ENCODE measurements at regions not wholly inside any gene's neighbourhood (a gene's known extent, or its start where the extent isn't known, plus 50 kb on each side); places are given as distances from the start of the nearest gene placed in this dataset.

DNA sequence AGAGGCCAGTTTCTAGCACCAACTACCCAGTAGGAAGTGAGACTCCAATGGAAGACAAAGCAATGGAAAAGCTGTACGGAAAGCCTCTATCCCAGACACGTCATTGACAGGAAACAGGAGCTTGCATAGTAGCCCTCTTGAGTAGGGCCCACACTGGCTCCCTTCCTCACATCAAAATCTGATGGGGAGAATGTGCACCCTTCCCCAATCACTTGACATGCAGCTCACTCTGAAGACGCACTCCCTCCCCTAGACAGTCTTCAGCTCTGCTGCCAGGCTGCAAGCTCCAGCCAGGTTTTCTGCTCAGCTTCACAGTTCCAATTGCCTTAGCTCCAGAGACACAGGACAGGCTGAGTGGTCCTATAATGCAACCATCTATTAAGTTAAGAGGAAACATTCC is 567.8 kb downstream of the EPHB1 start:
- no peak for DNase-seq
- no peak overlapping the region for H3K4me3 Mint-ChIP-seq
- peaks cover 2% of the 10 kb centered on the region for H3K9me3 Mint-ChIP-seq
- no peak overlapping the region for H3K27ac Mint-ChIP-seq
- H3K4me1 Mint-ChIP-seq (ENCODE audit: low read depth) = no peaks in the 10 kb centered on the region
- intact Hi-C loops (cut with micrococcal nuclease) = no loop called here
- CTCF ChIA-PET = no interaction called here
- no peaks in the 10 kb centered on the region for H3K27me3 Mint-ChIP-seq (ENCODE audit: low read depth)
- no peaks in the 10 kb centered on the region for H3K36me3 Mint-ChIP-seq (ENCODE audit: low read depth)

DNA sequence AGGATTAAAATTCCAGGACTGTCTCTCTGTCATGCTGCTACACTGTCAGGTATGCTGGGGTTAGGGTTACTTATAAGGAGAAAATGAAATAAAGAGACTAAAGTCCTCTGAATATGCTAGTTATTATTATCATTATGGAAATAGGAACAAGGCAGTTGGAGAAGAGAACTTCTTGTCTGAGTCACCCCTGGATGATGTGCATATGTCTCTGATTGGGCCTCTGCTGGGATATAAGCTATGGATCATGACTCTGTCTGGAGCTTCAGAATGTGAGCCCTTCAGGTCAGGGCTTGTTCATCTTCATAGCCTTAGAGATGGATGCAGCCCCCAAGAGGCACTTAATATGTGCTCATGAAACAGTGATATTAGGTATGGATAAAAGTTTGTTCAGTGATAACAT is 569.6 kb downstream of the EPHB1 start:
- no peaks in the 10 kb centered on the region for H3K36me3 Mint-ChIP-seq (ENCODE audit: low read depth)
- CTCF ChIA-PET = no interaction called here
- no peaks in the 10 kb centered on the region for H3K4me1 Mint-ChIP-seq (ENCODE audit: low read depth)
- H3K27me3 Mint-ChIP-seq (ENCODE audit: low read depth) = no peaks in the 10 kb centered on the region
- DNase-seq = no peak
- H3K4me3 Mint-ChIP-seq = no peak overlapping the region
- H3K9me3 Mint-ChIP-seq = peaks cover 2% of the 10 kb centered on the region
- intact Hi-C loops (cut with micrococcal nuclease) = no loop called here
- H3K27ac Mint-ChIP-seq = no peak overlapping the region

DNA sequence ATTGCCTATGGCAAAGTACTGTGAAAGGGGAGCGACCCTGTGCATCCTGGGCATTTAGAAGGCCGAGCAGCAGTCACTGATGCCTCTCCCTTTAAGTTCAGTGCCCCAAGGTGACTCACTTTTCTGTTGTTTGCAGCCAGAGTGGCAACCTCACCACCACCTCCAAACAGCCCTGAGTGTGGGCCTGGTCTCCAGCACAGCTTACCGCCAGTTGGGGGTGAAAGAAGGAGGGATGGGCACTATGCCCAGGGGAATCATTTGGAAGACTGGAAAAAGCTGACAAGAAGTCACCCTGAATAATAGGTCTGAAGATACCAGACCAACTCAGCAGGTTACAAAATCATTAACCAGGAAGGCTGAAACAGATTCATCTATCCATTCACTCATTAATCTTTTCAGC is 571.8 kb downstream of the EPHB1 start:
- Mint-ChIP-seq H3K9me3 (peaks cover 2% of the 10 kb centered on the region), H3K27ac (no peak overlapping the region), H3K4me3 (no peak overlapping the region), H3K27me3 (ENCODE audit: low read depth) (no peaks in the 10 kb centered on the region), H3K4me1 (ENCODE audit: low read depth) (no peaks in the 10 kb centered on the region), H3K36me3 (ENCODE audit: low read depth) (no peaks in the 10 kb centered on the region)
- intact Hi-C loops (cut with micrococcal nuclease) = no loop called here
- no peak for DNase-seq
- CTCF ChIA-PET = no interaction called here

DNA sequence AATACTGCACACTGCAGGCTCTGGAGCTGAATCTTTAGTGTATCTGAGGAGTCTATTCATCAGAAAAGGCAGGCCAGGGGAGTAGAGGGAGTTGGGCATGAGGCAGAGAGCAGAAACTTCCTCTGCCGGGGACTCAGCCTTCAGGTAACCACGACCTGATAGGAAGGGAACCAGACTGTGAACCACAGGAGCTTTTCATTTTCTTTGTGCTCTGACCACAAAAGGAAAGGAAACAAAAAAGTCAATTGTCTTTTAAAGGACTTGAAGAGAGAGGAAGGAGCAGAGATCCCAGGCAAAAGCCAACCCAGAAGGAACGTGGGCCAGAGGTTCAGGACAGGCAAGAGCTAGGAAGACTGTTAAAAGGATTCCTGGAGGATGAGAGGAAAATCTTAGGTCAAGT is 573.3 kb downstream of the EPHB1 start:
- no peak overlapping the region for H3K4me3 Mint-ChIP-seq

DNA sequence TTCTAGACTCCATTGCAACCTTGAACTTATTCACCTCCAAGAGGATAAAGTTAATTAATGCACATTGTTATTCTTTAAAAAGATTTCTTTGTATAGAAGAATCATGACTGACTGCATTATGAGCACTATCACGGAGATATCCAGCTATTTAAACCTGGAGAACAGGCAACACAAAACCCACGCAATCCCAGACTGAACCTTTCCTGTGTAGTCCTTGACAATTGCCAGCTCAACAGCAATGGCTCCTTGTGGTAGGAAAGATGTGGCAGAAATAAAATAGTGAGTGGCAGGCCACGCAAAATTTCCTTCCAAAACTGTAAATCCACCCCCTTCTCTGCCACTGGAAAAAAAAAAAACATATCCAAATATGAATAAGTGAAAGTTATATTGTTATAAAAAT is 573.7 kb downstream of the EPHB1 start:
- CTCF ChIA-PET = no interaction called here
- Mint-ChIP-seq H3K27me3 (ENCODE audit: low read depth) (no peaks in the 10 kb centered on the region), H3K4me1 (ENCODE audit: low read depth) (no peaks in the 10 kb centered on the region), H3K36me3 (ENCODE audit: low read depth) (no peaks in the 10 kb centered on the region), H3K27ac (no peak overlapping the region), H3K9me3 (peaks cover 2% of the 10 kb centered on the region), H3K4me3 (no peak overlapping the region)
- intact Hi-C loops (cut with micrococcal nuclease) = no loop called here
- DNase-seq = no peak

More for the DNA sequence above, 573.3 kb downstream of the EPHB1 start:
- no peaks in the 10 kb centered on the region for H3K36me3 Mint-ChIP-seq (ENCODE audit: low read depth)
- H3K27me3 Mint-ChIP-seq (ENCODE audit: low read depth) = no peaks in the 10 kb centered on the region
- H3K9me3 Mint-ChIP-seq = peaks cover 2% of the 10 kb centered on the region
- no peak overlapping the region for H3K27ac Mint-ChIP-seq
- CTCF ChIA-PET = no interaction called here
- intact Hi-C loops (cut with micrococcal nuclease) = no loop called here
- no peak for DNase-seq
- no peaks in the 10 kb centered on the region for H3K4me1 Mint-ChIP-seq (ENCODE audit: low read depth)

DNA sequence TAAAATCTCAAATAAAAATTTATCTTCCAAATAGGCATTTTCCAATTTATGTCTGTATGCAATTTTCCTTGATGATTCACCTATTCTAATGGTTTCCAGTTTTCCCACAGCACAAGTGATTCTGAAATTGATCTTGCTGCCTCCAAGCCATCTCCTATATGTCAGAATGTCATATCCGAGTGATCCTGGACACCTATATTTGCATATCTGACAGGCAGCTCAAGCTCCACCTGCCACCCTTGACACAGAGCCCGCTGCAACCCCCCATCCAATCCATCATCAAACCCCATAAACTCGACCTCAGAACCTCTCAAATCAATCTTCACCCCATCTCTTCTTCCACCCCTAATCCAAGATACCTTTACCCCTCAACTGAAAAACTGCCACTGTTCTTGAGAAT is 579.5 kb downstream of the EPHB1 start:
- CTCF ChIA-PET = no interaction called here
- Mint-ChIP-seq H3K4me3 (no peak overlapping the region), H3K9me3 (peaks cover 3% of the 10 kb centered on the region), H3K4me1 (ENCODE audit: low read depth) (no peaks in the 10 kb centered on the region), H3K36me3 (ENCODE audit: low read depth) (no peaks in the 10 kb centered on the region), H3K27me3 (ENCODE audit: low read depth) (no peaks in the 10 kb centered on the region), H3K27ac (no peak overlapping the region)
- no peak for DNase-seq
- intact Hi-C loops (cut with micrococcal nuclease) = no loop called here

DNA sequence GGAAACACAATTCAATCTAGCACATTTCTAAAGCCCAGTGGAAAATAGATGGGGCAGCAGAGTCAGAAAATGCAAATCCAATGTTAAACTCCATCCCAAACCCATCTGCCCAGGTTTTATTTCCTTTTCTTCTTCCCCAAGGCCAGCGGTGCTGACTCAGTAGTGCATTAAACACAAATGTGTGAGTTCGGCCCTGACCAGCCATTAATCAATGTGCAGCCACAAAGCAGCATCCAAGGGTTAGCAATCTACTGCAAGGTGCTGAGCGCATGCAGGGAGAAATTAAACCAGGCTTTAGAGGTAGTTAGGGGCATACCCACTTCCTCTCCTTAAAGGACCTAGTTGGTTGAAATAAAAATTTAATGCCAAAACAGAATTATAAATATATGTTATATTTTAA is 583.3 kb upstream of the PPP2R3A start:
- Mint-ChIP-seq H3K36me3 (ENCODE audit: low read depth) (no peaks in the 10 kb centered on the region), H3K27ac (no peak overlapping the region), H3K4me3 (no peak overlapping the region), H3K4me1 (ENCODE audit: low read depth) (no peaks in the 10 kb centered on the region), H3K9me3 (peaks cover 1% of the 10 kb centered on the region), H3K27me3 (ENCODE audit: low read depth) (no peaks in the 10 kb centered on the region)
- intact Hi-C loops (cut with micrococcal nuclease) = no loop called here
- CTCF ChIA-PET = no interaction called here
- no peak for DNase-seq

DNA sequence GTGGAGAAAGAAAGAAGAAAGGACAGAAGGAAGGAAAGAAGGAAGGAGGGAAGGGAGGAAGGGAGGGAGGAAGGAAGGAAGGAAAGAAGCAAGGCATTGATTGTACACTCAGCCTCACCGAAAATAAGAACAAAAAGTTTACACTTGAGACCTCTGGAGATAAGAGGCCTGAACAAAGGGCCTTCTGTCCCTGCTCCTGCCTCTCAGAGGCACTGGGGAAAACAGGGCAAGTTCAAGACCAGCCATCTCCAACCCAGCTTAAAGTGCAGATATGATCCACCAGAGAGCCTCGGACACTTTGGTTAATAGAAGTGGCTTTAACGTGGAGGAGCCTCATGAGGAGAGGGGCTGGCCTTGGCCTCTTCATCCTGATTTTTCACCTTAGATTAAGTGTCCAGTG is 582.9 kb upstream of the PPP2R3A start:
- H3K36me3 Mint-ChIP-seq (ENCODE audit: low read depth) = no peaks in the 10 kb centered on the region
- DNase-seq = no peak
- peaks cover 1% of the 10 kb centered on the region for H3K9me3 Mint-ChIP-seq
- no peak overlapping the region for H3K27ac Mint-ChIP-seq
- no peak overlapping the region for H3K4me3 Mint-ChIP-seq
- no peaks in the 10 kb centered on the region for H3K27me3 Mint-ChIP-seq (ENCODE audit: low read depth)
- intact Hi-C loops (cut with micrococcal nuclease) = no loop called here
- CTCF ChIA-PET = no interaction called here
- no peaks in the 10 kb centered on the region for H3K4me1 Mint-ChIP-seq (ENCODE audit: low read depth)

DNA sequence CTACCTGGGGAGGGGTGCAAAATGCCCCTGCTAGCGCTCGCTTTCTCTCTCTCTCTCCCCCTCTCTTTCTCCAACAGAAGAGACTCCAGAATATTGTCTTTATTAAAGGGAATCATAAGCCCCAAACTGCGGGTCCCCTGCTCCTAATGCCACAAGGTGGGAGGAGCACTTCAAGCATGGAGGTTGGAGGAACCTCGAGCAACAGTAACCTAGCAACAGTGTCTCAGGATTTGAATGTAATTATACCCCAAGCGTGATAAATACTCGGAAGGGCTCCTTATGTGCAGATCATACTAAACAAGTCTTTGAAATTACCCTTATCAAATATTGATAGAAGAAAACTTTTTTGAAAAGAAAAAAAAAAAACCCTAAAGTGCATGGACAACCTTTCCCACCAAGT is 582.2 kb upstream of the PPP2R3A start:
- intact Hi-C loops (cut with micrococcal nuclease) = no loop called here
- Mint-ChIP-seq H3K4me1 (ENCODE audit: low read depth) (no peaks in the 10 kb centered on the region), H3K27me3 (ENCODE audit: low read depth) (no peaks in the 10 kb centered on the region), H3K36me3 (ENCODE audit: low read depth) (no peaks in the 10 kb centered on the region), H3K4me3 (no peak overlapping the region), H3K9me3 (no peaks in the 10 kb centered on the region), H3K27ac (no peak overlapping the region)
- no peak for DNase-seq
- CTCF ChIA-PET = no interaction called here

DNA sequence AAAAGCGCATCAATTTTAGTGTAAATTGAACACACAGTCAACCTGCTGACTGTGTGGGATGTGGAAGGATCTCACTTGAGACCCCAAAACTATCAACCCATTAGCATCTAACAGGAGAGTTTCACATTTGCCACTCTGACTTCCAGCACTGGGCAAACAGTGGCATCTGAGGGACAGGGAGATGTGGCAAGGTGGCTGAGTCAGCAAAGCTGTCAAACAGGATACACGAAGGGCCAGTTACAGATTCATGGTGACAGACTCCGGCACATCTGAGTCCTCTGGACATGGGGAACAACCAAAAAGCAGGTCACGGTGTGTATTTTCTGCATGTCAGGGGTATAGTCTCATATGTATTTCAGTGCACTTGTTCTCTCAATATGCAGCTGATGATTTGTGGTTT is 573.4 kb upstream of the PPP2R3A start:
- H3K4me1 Mint-ChIP-seq (ENCODE audit: low read depth) = no peaks in the 10 kb centered on the region
- intact Hi-C loops (cut with micrococcal nuclease) = no loop called here
- no peak for DNase-seq
- no peak overlapping the region for H3K4me3 Mint-ChIP-seq
- no peak overlapping the region for H3K27ac Mint-ChIP-seq
- H3K36me3 Mint-ChIP-seq (ENCODE audit: low read depth) = no peaks in the 10 kb centered on the region
- CTCF ChIA-PET = interaction anchor here (0.7 kb wide), 1 partner anchor 13 kb away, joined by 3 read pairs; no protein-coding TSS in a partner anchor
- H3K9me3 Mint-ChIP-seq = peaks cover 16% of the 10 kb centered on the region
- H3K27me3 Mint-ChIP-seq (ENCODE audit: low read depth) = no peaks in the 10 kb centered on the region

DNA sequence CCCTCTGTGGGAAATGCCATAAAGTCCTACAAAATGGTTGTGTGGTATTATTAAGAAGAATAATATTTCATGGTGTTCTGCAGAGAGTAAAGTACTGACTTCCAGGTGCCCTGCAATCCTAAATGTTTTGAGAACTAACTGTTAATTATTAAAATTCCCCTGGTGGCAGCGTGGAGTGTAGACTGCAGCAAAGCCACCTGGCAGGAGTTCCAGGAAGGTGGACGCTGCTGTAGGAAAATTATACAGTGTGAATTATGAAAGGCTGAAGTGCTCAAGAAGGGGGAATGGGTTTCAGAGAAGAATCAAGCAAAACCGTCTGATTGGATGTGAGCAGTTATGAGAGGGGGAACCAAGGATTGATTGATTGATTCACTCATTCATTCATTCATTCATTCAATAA is 572.4 kb upstream of the PPP2R3A start:
- no peaks in the 10 kb centered on the region for H3K4me1 Mint-ChIP-seq (ENCODE audit: low read depth)
- no peaks in the 10 kb centered on the region for H3K36me3 Mint-ChIP-seq (ENCODE audit: low read depth)
- intact Hi-C loops (cut with micrococcal nuclease) = no loop called here
- H3K9me3 Mint-ChIP-seq = peaks cover 19% of the 10 kb centered on the region
- DNase-seq = no peak
- no peak overlapping the region for H3K27ac Mint-ChIP-seq
- no peaks in the 10 kb centered on the region for H3K27me3 Mint-ChIP-seq (ENCODE audit: low read depth)
- no peak overlapping the region for H3K4me3 Mint-ChIP-seq
- CTCF ChIA-PET = no interaction called here

DNA sequence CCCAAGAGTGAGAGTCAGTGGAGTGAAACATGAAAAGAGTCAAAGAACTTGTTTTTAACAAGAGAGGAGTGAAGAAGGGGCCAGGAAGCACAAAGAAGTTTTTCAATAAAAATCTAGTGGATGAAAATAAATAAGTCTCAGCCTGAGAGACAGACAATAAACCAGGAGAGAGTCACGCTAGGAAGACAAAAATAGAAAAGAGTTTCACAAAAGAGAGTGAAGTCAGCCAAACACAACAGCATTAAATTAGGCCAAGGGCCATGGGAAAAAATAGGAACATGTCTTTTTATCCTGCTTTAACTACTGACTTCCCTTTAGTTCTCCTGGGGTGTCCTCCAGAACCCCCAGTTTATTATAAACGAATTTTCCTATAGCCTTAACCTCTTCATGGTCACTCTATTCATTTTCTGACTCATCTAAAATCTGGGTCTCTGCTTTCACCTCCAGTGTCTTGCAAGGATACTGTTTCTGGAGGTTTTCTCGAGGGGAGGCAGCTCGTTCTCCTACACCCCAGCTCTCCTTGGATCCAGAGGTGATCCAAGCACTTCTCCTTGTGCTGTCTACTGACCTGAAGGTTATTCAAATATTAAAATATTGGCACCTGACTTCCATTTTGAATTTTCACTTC is 571.5 kb upstream of the PPP2R3A start:
- peaks cover 19% of the 10 kb centered on the region for H3K9me3 Mint-ChIP-seq

DNA sequence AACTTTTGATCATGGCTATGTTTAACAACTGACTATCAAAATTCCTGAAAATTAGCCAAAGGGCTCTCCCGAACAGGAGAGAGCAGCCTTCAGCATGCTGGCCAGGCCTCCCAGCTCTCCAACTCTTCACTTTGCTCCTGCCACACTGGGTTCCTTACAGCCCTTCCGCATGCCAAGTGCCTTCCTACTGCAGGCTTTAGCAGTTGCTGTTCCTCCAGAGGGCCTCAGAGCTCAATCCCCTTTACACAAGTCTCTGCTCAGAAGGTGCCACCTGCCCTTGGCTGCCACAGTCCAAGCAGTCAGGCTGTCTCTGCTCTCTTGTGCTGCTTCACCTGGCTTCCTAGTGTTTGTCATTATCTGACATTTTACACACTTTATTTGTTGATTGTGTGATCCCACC is 553.1 kb upstream of the PPP2R3A start:
- intact Hi-C loops (cut with micrococcal nuclease) = no loop called here

More for the DNA sequence above, 571.5 kb upstream of the PPP2R3A start:
- Mint-ChIP-seq H3K27me3 (ENCODE audit: low read depth) (no peaks in the 10 kb centered on the region), H3K27ac (no peak overlapping the region), H3K36me3 (ENCODE audit: low read depth) (no peaks in the 10 kb centered on the region), H3K4me3 (no peak overlapping the region), H3K4me1 (ENCODE audit: low read depth) (no peaks in the 10 kb centered on the region)
- CTCF ChIA-PET = no interaction called here
- intact Hi-C loops (cut with micrococcal nuclease) = no loop called here
- no peak for DNase-seq

DNA sequence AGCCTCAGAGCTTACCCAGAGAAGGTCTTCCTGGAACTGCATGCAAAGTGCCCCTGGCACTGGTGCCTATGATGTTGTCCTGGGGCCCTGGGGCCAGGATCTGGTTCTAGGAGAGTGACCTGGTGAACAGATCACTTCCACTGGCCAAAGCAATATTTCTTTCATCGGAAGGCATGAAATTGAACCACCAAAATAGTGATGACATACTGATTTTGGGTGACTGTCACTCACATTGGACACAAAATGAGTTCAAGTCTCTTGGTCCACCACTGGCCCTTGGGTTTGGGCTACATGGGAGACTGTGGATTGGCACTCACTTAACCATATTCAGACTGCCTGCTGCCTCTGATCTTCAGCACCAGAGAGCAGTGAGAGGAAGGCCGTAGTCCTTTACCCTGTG is 549.3 kb upstream of the PPP2R3A start:
- H3K9me3 Mint-ChIP-seq = no peaks in the 10 kb centered on the region
- no peaks in the 10 kb centered on the region for H3K27me3 Mint-ChIP-seq (ENCODE audit: low read depth)
- H3K4me3 Mint-ChIP-seq = no peak overlapping the region
- no peak for DNase-seq
- intact Hi-C loops (cut with micrococcal nuclease) = no loop called here
- H3K27ac Mint-ChIP-seq = no peak overlapping the region
- H3K4me1 Mint-ChIP-seq (ENCODE audit: low read depth) = no peaks in the 10 kb centered on the region
- H3K36me3 Mint-ChIP-seq (ENCODE audit: low read depth) = no peaks in the 10 kb centered on the region
- CTCF ChIA-PET = no interaction called here

More for the DNA sequence above, 553.1 kb upstream of the PPP2R3A start:
- Mint-ChIP-seq H3K4me1 (ENCODE audit: low read depth) (no peaks in the 10 kb centered on the region), H3K9me3 (no peaks in the 10 kb centered on the region), H3K36me3 (ENCODE audit: low read depth) (no peaks in the 10 kb centered on the region), H3K4me3 (no peak overlapping the region), H3K27me3 (ENCODE audit: low read depth) (no peaks in the 10 kb centered on the region), H3K27ac (no peak overlapping the region)
- DNase-seq = no peak
- CTCF ChIA-PET = no interaction called here
